ENCODE measurements at regions not wholly inside any gene's neighbourhood (a gene's known extent, or its start where the extent isn't known, plus 50 kb on each side); places are given as distances from the start of the nearest gene placed in this dataset.
A peak's percentile ranks its signal among the peaks of the same experiment; 100 is the strongest.

DNA sequence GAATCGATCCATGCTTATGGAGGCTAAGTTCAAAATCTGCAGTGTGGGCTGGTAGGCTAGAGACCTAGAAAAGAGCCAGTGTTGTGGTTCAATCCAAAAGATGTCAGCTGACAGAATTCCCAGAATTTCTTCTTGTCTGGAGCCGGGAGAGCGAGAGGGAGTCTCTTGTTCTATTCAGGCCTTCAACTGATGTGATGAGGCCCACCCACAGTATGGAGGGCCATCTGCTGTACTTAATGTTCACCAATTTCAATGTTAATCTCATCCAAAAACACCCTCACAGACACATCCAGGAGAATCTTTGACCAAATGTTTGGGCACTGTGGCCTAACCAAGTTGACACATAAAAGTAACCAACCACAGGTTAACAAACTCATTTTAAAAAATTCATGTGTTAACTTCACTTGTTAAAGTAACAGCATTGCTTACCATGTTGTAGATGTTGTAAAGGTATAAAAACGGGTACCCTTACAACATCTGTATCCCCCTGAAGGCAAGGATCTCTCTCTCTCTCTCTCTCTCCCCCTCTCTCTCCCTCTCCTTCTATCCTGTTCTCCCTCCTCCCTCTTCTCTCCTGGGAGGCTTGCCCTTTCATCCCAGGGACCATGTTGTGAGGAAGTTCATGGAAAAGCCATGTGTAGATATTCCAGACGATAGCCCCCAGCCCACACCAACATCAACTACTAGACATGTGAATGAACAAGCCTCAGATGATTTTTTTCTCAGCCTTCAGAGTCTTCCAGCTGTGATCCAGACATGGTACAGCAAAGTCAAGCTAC, 66.4 kb upstream of the CHD2 start:
- TF ChIP-seq FOXM1 (IDR thresholded peaks at IDR 0.05; ENCODE audit: borderline replicate concordance), result peak; percentile 67; the same call in 1 of the 2 replicates
- no peak for TF ChIP-seq ARNT (IDR thresholded peaks at IDR 0.05)
- no peak for TF ChIP-seq SP1 (IDR thresholded peaks at IDR 0.05)
- no peak for TF ChIP-seq FOXA1 (IDR thresholded peaks at IDR 0.05)
- TF ChIP-seq BHLHE40 (IDR thresholded peaks at IDR 0.05; ENCODE audit: borderline replicate concordance), result no peak
- no peak for TF ChIP-seq CTBP1 (IDR thresholded peaks at IDR 0.05; ENCODE audit: borderline replicate concordance)
- TF ChIP-seq SUZ12 (IDR thresholded peaks at IDR 0.05), result no peak
- TF ChIP-seq TARDBP (IDR thresholded peaks at IDR 0.05), result no peak
- TF ChIP-seq ZNF384 (IDR thresholded peaks at IDR 0.05), result no peak
- TF ChIP-seq HDGF (IDR thresholded peaks at IDR 0.05; ENCODE audit: borderline replicate concordance), result no peak
- TF ChIP-seq FOXK2 (IDR thresholded peaks at IDR 0.05), result no peak
- TF ChIP-seq, protein P1, sequence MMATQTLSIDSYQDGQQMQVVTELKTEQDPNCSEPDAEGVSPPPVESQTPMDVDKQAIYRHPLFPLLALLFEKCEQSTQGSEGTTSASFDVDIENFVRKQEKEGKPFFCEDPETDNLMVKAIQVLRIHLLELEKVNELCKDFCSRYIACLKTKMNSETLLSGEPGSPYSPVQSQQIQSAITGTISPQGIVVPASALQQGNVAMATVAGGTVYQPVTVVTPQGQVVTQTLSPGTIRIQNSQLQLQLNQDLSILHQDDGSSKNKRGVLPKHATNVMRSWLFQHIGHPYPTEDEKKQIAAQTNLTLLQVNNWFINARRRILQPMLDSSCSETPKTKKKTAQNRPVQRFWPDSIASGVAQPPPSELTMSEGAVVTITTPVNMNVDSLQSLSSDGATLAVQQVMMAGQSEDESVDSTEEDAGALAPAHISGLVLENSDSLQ (IDR thresholded peaks at IDR 0.05), result no peak
